Activated T-cell treated with anti-CD3 and anti-CD28 coated beads, Interleukin-2, amount 50 U/mL, for 24 hours (primary cell): ENCODE measurements at regions not wholly inside any gene's neighbourhood (a gene's known extent, or its start where the extent isn't known, plus 50 kb on each side); places are given as distances from the start of the nearest gene placed in this dataset.

Experiments used
- DNase-seq: peaks from one replicate; pipeline ENCODE4 v3.0.0-alpha.2; 2020
- H3K27ac Mint-ChIP-seq: 2 replicates; pipeline ENCODE4 v1.8.0; 2020; ENCODE audit warnings: mild to moderate bottlenecking, mixed read lengths
- H3K27me3 Mint-ChIP-seq: 2 replicates; pipeline ENCODE4 v1.8.0; 2020; ENCODE audit warnings: mixed read lengths
- H3K36me3 Mint-ChIP-seq: 2 replicates; pipeline ENCODE4 v1.8.0; 2020; ENCODE audit warnings: low read depth, mixed read lengths
- H3K4me1 Mint-ChIP-seq: 2 replicates; pipeline ENCODE4 v1.8.0; 2020; ENCODE audit warnings: low read depth, mixed read lengths
- H3K4me3 Mint-ChIP-seq: 2 replicates; pipeline ENCODE4 v1.8.0; 2020; ENCODE audit warnings: mild to moderate bottlenecking, moderate library complexity, mixed read lengths
- H3K9me3 Mint-ChIP-seq: 2 replicates; pipeline ENCODE4 v1.8.0; 2020; ENCODE audit warnings: mixed read lengths

- DNase-seq = no peak
- H3K4me3 Mint-ChIP-seq = no peak overlapping the region
- no peaks in the 10 kb centered on the region for H3K27me3 Mint-ChIP-seq
- H3K4me1 Mint-ChIP-seq = peaks cover 4% of the 10 kb centered on the region
- H3K9me3 Mint-ChIP-seq = no peaks in the 10 kb centered on the region
- H3K27ac Mint-ChIP-seq = no peak overlapping the region
- H3K36me3 Mint-ChIP-seq = peaks cover 5% of the 10 kb centered on the region
These were observed 71.0 kb downstream of the SLC25A47 start for GRCh38 chr14:100393906-100394732.

GRCh38 chr14:100394886-100395672 lies 71.9 kb downstream of the SLC25A47 start:
- no peak for DNase-seq
- Mint-ChIP-seq H3K4me3 (no peak overlapping the region), H3K4me1 (peaks cover 4% of the 10 kb centered on the region), H3K9me3 (no peaks in the 10 kb centered on the region), H3K27me3 (no peaks in the 10 kb centered on the region), H3K36me3 (peaks cover 5% of the 10 kb centered on the region), H3K27ac (no peak overlapping the region)

- H3K4me1 Mint-ChIP-seq = peaks cover 3% of the 10 kb centered on the region
- no peaks in the 10 kb centered on the region for H3K27me3 Mint-ChIP-seq
- H3K27ac Mint-ChIP-seq = no peak overlapping the region
- no peak for DNase-seq
- H3K9me3 Mint-ChIP-seq = no peaks in the 10 kb centered on the region
- H3K4me3 Mint-ChIP-seq = no peak overlapping the region
- H3K36me3 Mint-ChIP-seq = peaks cover 5% of the 10 kb centered on the region
These were observed 73.2 kb downstream of the SLC25A47 start for GRCh38 chr14:100396266-100396795.

- no peaks in the 10 kb centered on the region for H3K27me3 Mint-ChIP-seq
- peaks cover 3% of the 10 kb centered on the region for H3K4me1 Mint-ChIP-seq
- H3K36me3 Mint-ChIP-seq = peaks cover 5% of the 10 kb centered on the region
- no peak for DNase-seq
- H3K9me3 Mint-ChIP-seq = no peaks in the 10 kb centered on the region
- H3K4me3 Mint-ChIP-seq = no peak overlapping the region
- H3K27ac Mint-ChIP-seq = no peak overlapping the region
These were observed 73.9 kb downstream of the SLC25A47 start for GRCh38 chr14:100397005-100397404.

GRCh38 chr14:100398044-100398443 lies 74.9 kb downstream of the SLC25A47 start:
- Mint-ChIP-seq H3K4me3 (no peak overlapping the region), H3K36me3 (peaks cover 5% of the 10 kb centered on the region), H3K9me3 (no peaks in the 10 kb centered on the region), H3K27me3 (no peaks in the 10 kb centered on the region), H3K4me1 (peaks cover 3% of the 10 kb centered on the region), H3K27ac (no peak overlapping the region)
- no peak for DNase-seq

- Mint-ChIP-seq H3K4me3 (no peak overlapping the region), H3K36me3 (peaks cover 5% of the 10 kb centered on the region), H3K27me3 (no peaks in the 10 kb centered on the region), H3K4me1 (peaks cover 4% of the 10 kb centered on the region), H3K27ac (no peak overlapping the region), H3K9me3 (no peaks in the 10 kb centered on the region)
- no peak for DNase-seq
These were observed 76.1 kb downstream of the SLC25A47 start for GRCh38 chr14:100399052-100399849.

- H3K27me3 Mint-ChIP-seq = no peaks in the 10 kb centered on the region
- no peak overlapping the region for H3K27ac Mint-ChIP-seq
- H3K4me3 Mint-ChIP-seq = no peak overlapping the region
- peaks cover 10% of the 10 kb centered on the region for H3K4me1 Mint-ChIP-seq
- no peak for DNase-seq
- no peaks in the 10 kb centered on the region for H3K9me3 Mint-ChIP-seq
- peaks cover 5% of the 10 kb centered on the region for H3K36me3 Mint-ChIP-seq
These were observed 77.0 kb downstream of the SLC25A47 start for GRCh38 chr14:100400115-100400514.

- H3K4me1 Mint-ChIP-seq = peaks cover 18% of the 10 kb centered on the region
- H3K27ac Mint-ChIP-seq = no peak overlapping the region
- H3K4me3 Mint-ChIP-seq = no peak overlapping the region
- no peaks in the 10 kb centered on the region for H3K9me3 Mint-ChIP-seq
- no peaks in the 10 kb centered on the region for H3K27me3 Mint-ChIP-seq
- peaks cover 5% of the 10 kb centered on the region for H3K36me3 Mint-ChIP-seq
- no peak for DNase-seq
These were observed 78.0 kb downstream of the SLC25A47 start for GRCh38 chr14:100401031-100401692.

GRCh38 chr14:100401792-100402191 lies 78.7 kb downstream of the SLC25A47 start:
- Mint-ChIP-seq H3K4me3 (no peak overlapping the region), H3K4me1 (peaks cover 24% of the 10 kb centered on the region)

GRCh38 chr14:100402631-100403030 lies 79.5 kb downstream of the SLC25A47 start:
- no peak overlapping the region for H3K4me3 Mint-ChIP-seq
- no peaks in the 10 kb centered on the region for H3K36me3 Mint-ChIP-seq
- no peaks in the 10 kb centered on the region for H3K9me3 Mint-ChIP-seq
- no peaks in the 10 kb centered on the region for H3K27me3 Mint-ChIP-seq
- H3K4me1 Mint-ChIP-seq = peaks cover 32% of the 10 kb centered on the region
- H3K27ac Mint-ChIP-seq = no peak overlapping the region
- DNase-seq = no peak

More at GRCh38 chr14:100401792-100402191, 78.7 kb downstream of the SLC25A47 start:
- H3K27ac Mint-ChIP-seq = no peak overlapping the region
- no peaks in the 10 kb centered on the region for H3K9me3 Mint-ChIP-seq
- no peaks in the 10 kb centered on the region for H3K27me3 Mint-ChIP-seq
- no peak for DNase-seq
- peaks cover 5% of the 10 kb centered on the region for H3K36me3 Mint-ChIP-seq

GRCh38 chr14:100403105-100403504 lies 80.0 kb downstream of the SLC25A47 start:
- Mint-ChIP-seq H3K4me3 (no peak overlapping the region), H3K36me3 (no peaks in the 10 kb centered on the region), H3K27me3 (no peaks in the 10 kb centered on the region), H3K27ac (no peak overlapping the region), H3K9me3 (no peaks in the 10 kb centered on the region), H3K4me1 (peaks cover 37% of the 10 kb centered on the region)
- no peak for DNase-seq

GRCh38 chr14:100403802-100404365 lies 80.7 kb downstream of the SLC25A47 start:
- H3K27me3 Mint-ChIP-seq = no peaks in the 10 kb centered on the region
- no peak overlapping the region for H3K4me3 Mint-ChIP-seq
- no peaks in the 10 kb centered on the region for H3K9me3 Mint-ChIP-seq
- peaks cover 42% of the 10 kb centered on the region for H3K4me1 Mint-ChIP-seq
- no peak for DNase-seq
- no peaks in the 10 kb centered on the region for H3K36me3 Mint-ChIP-seq
- no peak overlapping the region for H3K27ac Mint-ChIP-seq

- no peaks in the 10 kb centered on the region for H3K27me3 Mint-ChIP-seq
- peaks cover 42% of the 10 kb centered on the region for H3K4me1 Mint-ChIP-seq
- H3K36me3 Mint-ChIP-seq = no peaks in the 10 kb centered on the region
- no peak overlapping the region for H3K4me3 Mint-ChIP-seq
- DNase-seq = no peak
- H3K9me3 Mint-ChIP-seq = no peaks in the 10 kb centered on the region
- peak overlapping the region; percentile 53 for H3K27ac Mint-ChIP-seq
These were observed 81.3 kb downstream of the SLC25A47 start for GRCh38 chr14:100404419-100404818.
